ENCODE measurements at regions not wholly inside any gene's neighbourhood (a gene's known extent, or its start where the extent isn't known, plus 50 kb on each side); places are given as distances from the start of the nearest gene placed in this dataset.

DNA sequence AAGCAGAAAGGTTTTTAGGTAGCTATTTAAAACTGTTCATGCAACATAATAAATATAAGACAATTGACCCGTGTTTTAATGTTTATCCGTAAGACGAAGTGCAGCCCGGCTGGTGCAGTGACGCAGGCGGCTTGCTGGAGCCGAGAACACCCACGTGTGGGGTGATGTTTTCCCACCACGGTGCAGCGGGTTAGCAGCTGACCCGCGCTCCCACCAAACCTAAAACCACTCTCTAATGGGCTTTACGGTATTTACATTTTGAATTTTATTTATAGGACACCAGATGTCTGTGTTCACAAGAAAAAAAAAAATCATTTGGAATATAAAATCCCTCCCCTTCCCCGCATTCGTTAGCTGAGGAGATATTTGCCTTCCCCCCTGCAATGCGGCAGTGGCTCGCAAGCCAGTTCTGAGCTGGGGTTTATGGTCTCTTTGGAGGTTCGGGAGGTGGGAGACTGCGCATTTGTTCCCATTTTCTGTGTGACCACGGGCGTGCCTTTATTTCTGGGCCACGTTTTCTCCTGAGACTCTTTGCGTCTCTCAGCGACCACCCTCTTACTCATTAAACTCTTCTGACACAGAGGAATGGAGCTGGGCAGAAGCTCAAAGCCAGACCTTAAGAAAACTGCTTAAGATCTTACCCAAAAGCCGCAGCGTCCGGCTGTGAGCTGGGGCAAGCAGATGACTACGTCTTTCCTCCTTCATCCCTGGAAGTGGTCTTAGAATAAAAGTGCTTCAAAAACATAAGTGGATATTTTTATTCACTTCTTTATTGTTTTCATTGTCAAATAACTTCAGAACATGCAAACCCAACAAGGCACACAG, 301.1 kb downstream of the IRF8 start:
- DNase-seq (ENCODE audit: low spot score), result no peak

DNA sequence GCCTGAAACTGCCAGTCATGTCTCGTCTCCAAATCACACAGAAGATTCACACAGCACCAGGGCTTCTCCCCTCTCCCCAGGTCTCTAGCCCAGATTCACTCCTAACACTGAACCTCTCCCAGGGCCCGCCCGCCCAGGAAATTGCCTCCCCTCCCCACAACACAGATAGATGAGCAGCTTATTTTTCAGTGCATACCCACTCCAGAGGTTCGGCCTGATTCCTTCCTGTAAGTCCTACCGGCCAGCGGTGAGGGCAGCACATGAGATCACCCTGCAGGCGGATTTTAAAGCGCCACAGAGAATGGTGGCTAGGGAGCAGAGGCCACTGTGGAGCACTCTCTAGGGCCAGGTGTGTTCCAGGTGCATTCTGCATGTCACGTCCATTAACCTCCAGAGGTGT, 301.8 kb downstream of the IRF8 start:
- DNase-seq (ENCODE audit: low spot score), result no peak

DNA sequence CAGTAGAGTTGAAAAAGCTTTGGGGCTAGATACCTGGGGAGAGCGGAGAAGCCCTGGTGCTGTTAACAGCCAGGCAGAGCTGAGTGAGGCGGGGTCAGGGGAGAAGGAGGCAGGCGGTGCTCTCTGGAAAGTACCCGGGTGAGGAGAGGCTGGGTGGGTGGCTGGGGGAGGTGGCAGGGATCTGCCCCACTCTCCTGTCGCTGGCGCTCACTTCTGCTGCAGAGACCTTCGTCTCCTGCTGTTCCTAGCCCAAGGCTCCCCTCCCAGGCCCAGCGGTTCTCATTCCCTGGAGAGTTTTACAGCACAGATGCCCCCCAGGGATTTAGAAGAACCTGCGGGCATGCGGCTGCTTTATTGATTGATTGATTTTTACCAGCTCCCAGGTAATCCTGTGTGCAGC, 302.8 kb downstream of the IRF8 start:
- DNase-seq (ENCODE audit: low spot score), result no peak

GRCh38 chr16:86202267-86202666, 303.3 kb downstream of the IRF8 start:
- DNase-seq (ENCODE audit: low spot score), result no peak

GRCh38 chr16:86202760-86203426, 303.9 kb downstream of the IRF8 start:
- no peak for DNase-seq (ENCODE audit: low spot score)

DNA sequence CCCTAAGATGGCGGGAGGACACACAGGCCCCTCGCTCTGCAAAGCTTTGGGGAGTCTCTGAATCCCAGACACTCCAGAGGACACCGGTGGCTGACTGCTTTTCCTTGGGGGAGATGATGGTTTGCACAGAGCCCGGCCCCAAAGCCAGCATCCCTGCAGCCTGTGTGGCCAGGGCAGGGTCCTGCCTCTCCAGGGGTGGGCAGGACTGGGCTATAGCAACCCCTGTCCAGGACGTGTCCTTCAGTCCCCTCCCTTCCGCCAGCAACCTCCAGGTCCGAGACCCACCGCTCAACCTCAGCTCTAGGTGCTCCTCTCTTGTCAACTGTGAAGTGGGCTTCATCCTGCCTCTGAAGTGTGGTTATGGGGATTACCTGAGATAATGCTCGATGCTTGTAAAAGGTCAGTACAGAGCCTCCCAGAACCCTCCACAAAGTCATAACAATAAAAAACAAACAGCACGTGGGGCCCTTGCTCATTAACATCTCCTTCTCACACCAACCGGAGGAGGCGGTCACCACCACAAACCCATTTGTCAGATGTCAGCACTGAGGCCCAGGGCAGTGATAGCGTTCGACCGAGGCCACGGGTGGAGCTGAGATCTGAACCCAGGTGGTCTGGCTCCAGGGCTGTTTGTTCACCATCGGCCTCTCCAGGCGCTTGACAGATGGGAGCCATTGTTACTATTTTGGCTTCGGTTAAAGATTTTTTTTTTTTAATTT, 304.8 kb downstream of the IRF8 start:
- DNase-seq (ENCODE audit: low spot score), result no peak

DNA sequence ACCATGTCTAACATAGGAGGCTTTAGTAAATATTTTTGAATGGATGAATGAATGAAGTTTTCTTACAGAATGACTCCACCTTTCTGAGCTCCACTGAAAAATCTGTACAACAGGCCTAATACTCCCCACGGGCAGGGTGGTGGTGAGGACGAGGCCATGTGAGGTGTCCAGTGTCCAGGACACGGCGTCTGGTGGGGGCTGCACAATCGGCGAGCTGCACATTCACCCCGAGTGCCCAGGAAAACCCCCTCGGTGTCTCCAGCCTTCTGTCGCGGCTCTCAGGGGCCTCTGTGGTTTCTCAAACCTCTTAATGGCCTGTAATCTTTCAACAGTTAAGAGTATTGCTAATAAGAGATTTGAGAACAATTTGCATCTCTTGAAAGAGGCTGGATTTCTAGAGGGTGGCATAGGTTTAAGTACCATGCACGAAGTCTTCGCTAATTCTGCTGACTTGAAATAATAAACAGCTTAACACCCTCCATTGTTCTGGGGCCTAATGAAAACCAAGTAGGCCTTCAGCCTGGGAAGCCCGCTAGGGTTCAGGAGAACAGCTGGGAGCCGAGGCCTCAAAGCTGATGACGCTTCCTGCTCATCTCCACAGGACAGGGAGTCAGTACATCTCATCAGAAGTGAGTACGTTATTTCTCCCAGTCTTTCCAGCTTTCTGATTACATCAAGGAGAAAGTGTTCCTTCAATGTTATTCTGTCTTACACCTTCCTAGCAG, 304.6 kb upstream of the FOXF1 start:
- no peak for DNase-seq (ENCODE audit: low spot score)

DNA sequence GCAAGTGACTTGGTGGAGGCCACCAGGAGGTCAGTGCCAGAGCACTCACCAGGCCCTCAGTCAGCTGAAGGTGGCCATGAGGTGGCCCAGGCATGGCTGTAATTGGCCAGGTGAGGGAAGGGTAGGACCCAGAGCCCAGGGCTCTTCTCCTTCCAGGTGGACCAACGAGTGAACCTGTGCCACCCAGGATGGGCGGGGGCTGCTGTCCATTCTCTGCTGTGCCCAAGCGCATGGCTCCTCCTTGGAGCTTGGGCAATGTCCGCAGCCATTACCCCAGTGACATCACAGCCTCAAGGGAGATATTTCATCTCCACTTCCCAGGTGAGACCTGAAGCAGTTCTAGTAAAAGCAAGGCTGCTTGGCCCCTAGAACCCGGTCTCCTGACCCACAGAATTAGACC, 303.0 kb upstream of the FOXF1 start:
- no peak for DNase-seq (ENCODE audit: low spot score)

DNA sequence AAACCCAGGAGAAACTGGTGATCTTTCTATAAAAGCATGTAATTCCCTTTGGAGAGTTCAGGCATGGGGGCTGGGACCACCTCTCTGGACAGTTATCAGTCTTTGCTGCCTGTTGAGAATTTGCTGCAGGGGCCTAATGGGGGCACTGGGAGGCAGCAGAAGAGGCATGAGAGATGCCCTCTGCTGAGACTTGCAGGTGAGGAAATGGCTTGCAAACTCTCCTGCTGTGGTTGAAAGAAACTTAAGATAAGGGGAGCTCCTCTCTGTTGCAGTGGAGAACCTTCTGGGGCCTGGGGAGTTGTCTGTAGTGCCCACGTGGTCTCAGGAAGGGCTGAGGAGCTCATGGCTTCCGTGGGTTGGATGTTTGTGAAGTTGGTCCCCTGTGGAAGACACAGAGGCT, 301.1 kb upstream of the FOXF1 start:
- no peak for DNase-seq (ENCODE audit: low spot score)

- DNase-seq (ENCODE audit: low spot score), result no peak
Observed at GRCh38 chr16:86210403-86211193, 299.7 kb upstream of the FOXF1 start.

DNA sequence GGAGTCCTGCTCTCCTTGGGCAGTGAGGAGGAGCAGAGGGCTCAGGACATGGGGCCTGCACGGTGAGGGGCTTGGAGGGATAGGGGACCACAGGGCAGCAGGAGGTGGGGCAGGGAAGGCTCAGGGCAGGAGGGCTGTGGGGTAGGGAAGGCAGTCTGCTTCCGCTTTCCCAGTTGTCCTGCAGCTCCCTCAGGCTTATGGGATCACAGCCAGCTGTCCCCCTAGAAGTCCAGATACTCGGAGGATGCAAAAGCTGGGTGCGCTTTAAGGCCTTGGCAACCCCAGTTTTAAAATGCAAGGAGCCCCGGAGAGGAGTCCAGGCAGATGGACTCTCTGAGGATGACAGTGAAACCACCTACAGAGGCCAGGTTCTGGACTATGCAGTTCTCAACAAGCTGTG, 299.1 kb upstream of the FOXF1 start:
- no peak for DNase-seq (ENCODE audit: low spot score)

GRCh38 chr16:86211800-86212199, 298.5 kb upstream of the FOXF1 start:
- no peak for DNase-seq (ENCODE audit: low spot score)

GRCh38 chr16:86212706-86213436, 297.5 kb upstream of the FOXF1 start:
- no peak for DNase-seq (ENCODE audit: low spot score)

- DNase-seq (ENCODE audit: low spot score), result no peak
Observed at GRCh38 chr16:86213437-86214205, 296.7 kb upstream of the FOXF1 start.

- DNase-seq (ENCODE audit: low spot score), result no peak
Observed at GRCh38 chr16:86214326-86215232, 295.7 kb upstream of the FOXF1 start.

GRCh38 chr16:86215233-86215978, 294.9 kb upstream of the FOXF1 start:
- no peak for DNase-seq (ENCODE audit: low spot score)

DNA sequence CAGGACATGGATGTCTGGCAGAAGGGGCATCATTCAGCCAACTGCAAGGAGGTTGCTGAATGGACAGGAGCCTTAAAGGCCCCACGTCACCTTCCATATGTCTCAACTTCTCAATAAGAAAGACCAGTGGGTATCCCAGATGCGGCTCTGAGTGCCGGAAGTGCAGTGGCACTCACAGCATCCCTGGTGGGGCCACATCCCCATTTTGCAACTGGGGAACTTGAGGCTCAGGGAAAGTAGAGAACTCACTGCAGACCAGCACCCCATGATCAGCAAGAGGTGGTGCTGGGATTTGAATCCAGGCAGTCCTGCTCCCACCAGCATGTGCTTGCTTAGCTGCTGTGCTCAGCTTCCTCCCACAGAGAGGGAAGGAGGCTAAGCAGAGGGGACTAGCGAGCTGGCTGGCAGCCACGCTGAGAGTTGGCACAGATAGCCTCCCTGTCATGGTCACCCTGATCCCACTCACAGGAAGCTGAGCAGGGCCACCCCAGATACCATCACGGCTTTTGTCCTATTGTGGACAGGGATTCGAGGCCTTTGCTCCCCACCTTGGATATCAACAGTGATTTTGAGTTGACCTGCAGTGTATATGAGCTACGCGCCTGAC, 294.2 kb upstream of the FOXF1 start:
- DNase-seq (ENCODE audit: low spot score), result no peak

DNA sequence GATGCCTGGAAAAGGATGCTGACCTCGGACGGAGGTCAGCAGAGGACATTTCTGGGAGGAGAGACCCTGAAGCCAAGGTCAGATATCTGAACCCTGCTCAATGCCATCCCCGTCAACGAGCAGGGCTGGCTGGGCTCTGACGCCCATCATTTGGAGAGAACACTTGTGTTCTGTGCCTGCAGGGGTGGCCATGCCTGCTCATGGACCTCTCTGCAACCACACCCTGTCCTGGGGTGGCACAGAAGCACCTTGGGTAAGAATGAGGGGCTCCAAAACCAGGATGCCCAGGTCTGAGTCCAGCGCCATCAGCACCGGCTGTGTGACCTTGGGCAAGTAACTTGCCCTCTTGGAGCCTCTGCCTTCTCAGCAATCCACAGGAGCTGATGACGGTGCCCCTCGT, 293.7 kb upstream of the FOXF1 start:
- DNase-seq (ENCODE audit: low spot score), result no peak

All from HuH-7.5 (cell line).